HG02798 (cell line): ENCODE measurements at regions not wholly inside any gene's neighbourhood (a gene's known extent, or its start where the extent isn't known, plus 50 kb on each side); places are given as distances from the start of the nearest gene placed in this dataset.
A peak's percentile ranks its signal among the peaks of the same experiment; 100 is the strongest.
"Not testable (repeated sequence)": the region's sequence is repeated elsewhere in the genome, so short reads cannot be mapped to it uniquely, and the experiment has no call there.

Experiments used
- ATAC-seq: cut with Tn5 transposase; IDR thresholded peaks from one replicate; pipeline ENCODE4 v1.9.1; 2021; ENCODE audit warnings: mild to moderate bottlenecking; ENCODE audit not compliant: unreplicated experiment, poor library complexity

GRCh38 chr5:63043792-63044191, 465.2 kb downstream of the LRRC70 start:
- ATAC-seq: no peak

GRCh38 chr5:63032343-63032742, 453.7 kb downstream of the LRRC70 start:
- no peak for ATAC-seq

- ATAC-seq: no peak
Measured at GRCh38 chr5:63029891-63030290, 451.3 kb downstream of the LRRC70 start.

- ATAC-seq: peak; percentile 57
Measured at GRCh38 chr5:63025679-63026078, 447.1 kb downstream of the LRRC70 start.

- peak; percentile 59 for ATAC-seq
Measured at GRCh38 chr5:63022403-63022802, 443.8 kb downstream of the LRRC70 start.

- no peak for ATAC-seq
Measured at GRCh38 chr5:63011158-63011557, 432.5 kb downstream of the LRRC70 start.

- ATAC-seq: no peak
Measured at GRCh38 chr5:63008195-63008594, 429.6 kb downstream of the LRRC70 start.

- not testable (repeated sequence) for ATAC-seq
Measured at GRCh38 chr5:62994842-62995241, 416.2 kb downstream of the LRRC70 start.

GRCh38 chr5:62985749-62986148, 407.1 kb downstream of the LRRC70 start:
- no peak for ATAC-seq

- no peak for ATAC-seq
Measured at GRCh38 chr5:62982348-62982747, 403.7 kb downstream of the LRRC70 start.

- ATAC-seq: no peak
Measured at GRCh38 chr5:62980884-62981283, 402.3 kb downstream of the LRRC70 start.

- no peak for ATAC-seq
Measured at GRCh38 chr5:62979472-62979871, 400.9 kb downstream of the LRRC70 start.

GRCh38 chr5:62977661-62978060, 399.0 kb downstream of the LRRC70 start:
- ATAC-seq: no peak

GRCh38 chr5:62974623-62975022, 396.0 kb downstream of the LRRC70 start:
- ATAC-seq: no peak

GRCh38 chr5:62969409-62970120, 390.9 kb downstream of the LRRC70 start:
- no peak for ATAC-seq

- no peak for ATAC-seq
Measured at GRCh38 chr5:62964428-62964827, 385.8 kb downstream of the LRRC70 start.

GRCh38 chr5:62960781-62961180, 382.2 kb downstream of the LRRC70 start:
- no peak for ATAC-seq

- no peak for ATAC-seq
Measured at GRCh38 chr5:62956597-62956996, 378.0 kb downstream of the LRRC70 start.

- no peak for ATAC-seq
Measured at GRCh38 chr5:62954578-62954977, 376.0 kb downstream of the LRRC70 start.

GRCh38 chr5:62948301-62948700, 369.7 kb downstream of the LRRC70 start:
- no peak for ATAC-seq

GRCh38 chr5:62942384-62942783, 363.8 kb downstream of the LRRC70 start:
- no peak for ATAC-seq

GRCh38 chr5:62938927-62939326, 360.3 kb downstream of the LRRC70 start:
- ATAC-seq: no peak
